ENCODE measurements at regions not wholly inside any gene's neighbourhood (a gene's known extent, or its start where the extent isn't known, plus 50 kb on each side); places are given as distances from the start of the nearest gene placed in this dataset.

DNA sequence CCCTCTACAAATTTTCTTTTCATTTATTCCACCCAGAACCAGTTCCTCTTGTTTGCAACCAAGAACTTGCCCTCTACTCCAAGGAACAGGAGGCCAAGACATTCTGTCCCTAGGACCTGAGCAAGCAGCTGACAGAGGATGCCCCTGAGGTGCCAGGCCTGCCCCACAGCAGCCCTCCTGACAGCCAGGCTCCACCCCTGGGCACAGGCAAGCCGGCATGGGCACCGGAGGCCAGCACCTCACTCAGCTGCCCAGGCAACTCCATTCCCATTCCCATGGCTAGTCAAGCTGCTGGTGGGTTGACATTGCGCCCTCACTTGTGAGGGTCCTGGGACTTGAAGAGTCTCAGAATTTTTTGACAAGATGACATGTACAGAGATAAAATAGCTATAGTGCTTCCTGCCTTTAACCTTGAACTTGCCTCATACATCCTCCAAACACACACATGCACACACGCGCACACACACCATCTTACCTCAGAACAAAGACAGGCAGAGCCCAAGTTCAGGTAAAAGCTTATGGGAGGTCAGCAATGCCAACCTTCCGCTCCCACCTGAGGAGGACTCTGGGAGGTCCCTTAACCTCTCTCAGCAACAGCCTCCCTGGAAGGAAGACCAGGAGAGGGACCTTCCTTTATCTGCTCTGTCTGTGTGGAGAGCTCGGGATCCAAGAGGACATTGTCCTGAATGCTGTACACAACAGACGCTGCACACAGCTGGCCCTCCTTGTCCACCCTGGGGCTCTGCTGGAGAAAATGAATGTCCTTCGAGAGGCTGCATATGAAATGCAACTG, 620.9 kb upstream of the CADM1 start:
- intact Hi-C loops (cut with DNase I, micrococcal nuclease): no loop called here
- no peak for TF ChIP-seq CTCF (IDR thresholded peaks at IDR 0.05)
- H3K9me3 ChIP-seq: no peaks in the 10 kb centered on the region
- no peak for ATAC-seq
- no peaks in the 10 kb centered on the region for H3K4me1 ChIP-seq (ENCODE audit: low read depth)
- H3K4me3 ChIP-seq: no peak overlapping the region
- no peaks in the 10 kb centered on the region for H3K36me3 ChIP-seq (ENCODE audit: low read depth)
- no peak for DNase-seq

GRCh38 chr11:116123739-116124138, 619.5 kb upstream of the CADM1 start:
- intact Hi-C loops (cut with DNase I, micrococcal nuclease): no loop called here
- H3K4me3 ChIP-seq: no peak overlapping the region
- DNase-seq (no peak), ATAC-seq (no peak)
- H3K4me1 ChIP-seq (ENCODE audit: low read depth): no peaks in the 10 kb centered on the region
- H3K9me3 ChIP-seq: no peaks in the 10 kb centered on the region
- no peak for TF ChIP-seq CTCF (IDR thresholded peaks at IDR 0.05)
- no peaks in the 10 kb centered on the region for H3K36me3 ChIP-seq (ENCODE audit: low read depth)

DNA sequence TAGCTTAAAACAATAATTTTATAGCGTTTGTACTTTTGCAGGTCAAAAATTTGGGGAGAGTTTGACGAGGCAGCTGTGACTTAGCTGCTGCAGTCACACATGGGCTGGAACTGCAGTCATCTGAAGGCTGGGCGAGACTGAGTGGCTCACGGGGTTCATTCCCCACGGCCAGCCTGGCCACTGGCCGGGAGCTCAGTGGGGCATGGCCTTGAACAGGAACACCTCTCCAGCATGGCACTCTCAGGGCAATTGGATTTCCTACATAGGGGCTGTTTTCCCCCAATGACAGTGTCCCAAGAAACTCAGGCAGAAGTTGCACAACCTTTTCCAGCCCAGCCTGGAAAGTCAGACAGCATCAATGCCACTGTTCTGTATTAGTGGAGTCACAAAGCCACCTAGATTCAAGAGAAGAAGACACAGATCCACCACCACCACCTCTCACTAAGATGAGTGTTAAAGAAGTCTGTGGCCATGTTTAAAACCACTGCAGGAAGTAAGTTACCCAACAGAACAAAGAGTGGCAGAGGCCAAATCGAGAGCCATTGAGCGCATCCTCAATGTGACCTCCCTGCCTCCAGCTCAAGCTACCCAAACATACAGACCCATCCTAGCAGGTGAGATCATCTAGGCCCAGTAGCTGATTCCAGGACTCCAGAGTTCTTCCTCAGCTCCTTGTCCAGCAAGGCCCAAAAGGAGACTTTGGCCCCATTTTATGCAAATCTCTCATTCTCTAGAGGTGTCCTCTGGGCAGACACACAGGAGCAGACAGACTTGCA, 618.7 kb upstream of the CADM1 start:
- intact Hi-C loops (cut with DNase I, micrococcal nuclease): no loop called here
- ATAC-seq: no peak
- no peak for TF ChIP-seq CTCF (IDR thresholded peaks at IDR 0.05)
- H3K9me3 ChIP-seq: no peaks in the 10 kb centered on the region
- no peaks in the 10 kb centered on the region for H3K4me1 ChIP-seq (ENCODE audit: low read depth)
- H3K4me3 ChIP-seq: no peak overlapping the region
- DNase-seq: no peak
- H3K36me3 ChIP-seq (ENCODE audit: low read depth): no peaks in the 10 kb centered on the region

DNA sequence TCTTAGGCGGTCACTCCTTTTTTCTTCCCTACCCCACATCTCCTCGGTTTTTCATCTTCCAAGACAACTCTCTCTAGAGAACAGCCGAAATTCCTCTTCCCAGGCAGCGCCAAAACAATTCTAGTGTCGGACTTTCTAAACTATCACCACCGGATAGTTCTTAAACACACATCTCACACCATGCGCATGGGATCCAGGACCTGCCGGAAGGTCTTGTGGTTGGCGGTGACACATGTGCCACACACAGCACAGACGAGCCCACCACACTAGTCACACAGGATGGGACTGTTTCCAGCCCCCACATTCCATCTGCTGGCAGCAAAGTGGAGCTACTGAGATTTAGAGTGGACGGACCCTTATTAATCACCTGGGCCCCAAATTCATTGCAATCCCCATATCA, 614.9 kb upstream of the CADM1 start:
- Histone ChIP-seq H3K36me3 (ENCODE audit: low read depth) (no peaks in the 10 kb centered on the region), H3K9me3 (no peaks in the 10 kb centered on the region)
- DNase-seq: no peak

DNA sequence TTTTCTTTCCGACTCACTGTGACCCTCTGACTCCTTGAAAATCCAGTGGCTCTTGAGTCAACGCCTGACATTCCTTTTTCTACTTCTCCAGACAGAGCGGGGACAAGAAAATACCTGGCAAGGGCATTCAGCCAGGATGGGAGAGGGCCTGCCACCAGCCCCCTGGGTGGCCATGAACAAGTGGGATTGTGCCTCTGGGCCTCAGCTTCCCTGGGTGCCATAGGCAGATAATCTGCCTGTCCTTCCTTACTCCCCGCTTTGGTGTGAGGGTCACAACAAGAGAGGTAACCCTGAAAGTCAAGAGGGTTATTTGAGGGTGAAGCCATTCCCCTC, 613.9 kb upstream of the CADM1 start:
- DNase-seq (no peak), ATAC-seq (no peak)
- Histone ChIP-seq H3K9me3 (no peaks in the 10 kb centered on the region), H3K4me1 (ENCODE audit: low read depth) (no peaks in the 10 kb centered on the region), H3K4me3 (no peak overlapping the region), H3K36me3 (ENCODE audit: low read depth) (no peaks in the 10 kb centered on the region)
- no peak for TF ChIP-seq CTCF (IDR thresholded peaks at IDR 0.05)
- intact Hi-C loops (cut with DNase I, micrococcal nuclease): no loop called here

More for the DNA sequence above, 614.9 kb upstream of the CADM1 start:
- Histone ChIP-seq H3K4me1 (ENCODE audit: low read depth) (no peaks in the 10 kb centered on the region), H3K4me3 (no peak overlapping the region)
- intact Hi-C loops (cut with DNase I, micrococcal nuclease): no loop called here
- no peak for TF ChIP-seq CTCF (IDR thresholded peaks at IDR 0.05)
- no peak for ATAC-seq
